Neuronal stem cell (in vitro differentiated cells): ENCODE measurements at regions not wholly inside any gene's neighbourhood (a gene's known extent, or its start where the extent isn't known, plus 50 kb on each side); places are given as distances from the start of the nearest gene placed in this dataset.
"Not testable (repeated sequence)": the region's sequence is repeated elsewhere in the genome, so short reads cannot be mapped to it uniquely, and the experiment has no call there.

Experiments used
- DNase-seq: peaks from one replicate; pipeline ENCODE4 v3.0.0-alpha.2; 2013; ENCODE audit warnings: low spot score
- H2AFZ ChIP-seq: one replicate; pipeline ENCODE4 v1.6.1; 2013; ENCODE audit warnings: mild to moderate bottlenecking, low read length, inconsistent platforms
- H2AK5ac ChIP-seq: 2 replicates; pipeline ENCODE4 v1.6.1; 2013; ENCODE audit warnings: low read depth, mild to moderate bottlenecking, inconsistent platforms, low read length, moderate library complexity, mixed read lengths
- H2BK120ac ChIP-seq: 2 replicates; pipeline ENCODE4 v1.6.1; 2013; ENCODE audit warnings: low read depth, mild to moderate bottlenecking, inconsistent platforms, low read length, moderate library complexity, mixed read lengths
- H2BK12ac ChIP-seq: one replicate; pipeline ENCODE4 v1.6.1; 2013; ENCODE audit warnings: low read length, inconsistent platforms
- H2BK15ac ChIP-seq: 2 replicates; pipeline ENCODE4 v1.6.1; 2013; ENCODE audit warnings: mild to moderate bottlenecking, low read length, inconsistent platforms, mixed read lengths
- H2BK5ac ChIP-seq: one replicate; pipeline ENCODE4 v1.6.1; 2013; ENCODE audit warnings: inconsistent platforms, mild to moderate bottlenecking, low read length, moderate library complexity
- H3K14ac ChIP-seq: one replicate; pipeline ENCODE4 v1.6.1; 2013; ENCODE audit warnings: low read length, inconsistent platforms
- H3K18ac ChIP-seq: 2 replicates; pipeline ENCODE4 v1.6.1; 2013; ENCODE audit warnings: low read length, inconsistent platforms
- H3K23ac ChIP-seq: 2 replicates; pipeline ENCODE4 v1.6.1; 2013; ENCODE audit warnings: low read depth, mild to moderate bottlenecking, mixed read lengths, low read length, inconsistent platforms; ENCODE audit not compliant: poor library complexity
- H3K27ac ChIP-seq: replicated peaks from 3 replicates; pipeline ENCODE4 v1.5.1; 2013; ENCODE audit warnings: low read length, inconsistent platforms
- H3K27me3 ChIP-seq, 3 experiments: 2 replicates each; pipeline ENCODE4 v1.6.1; 2013; ENCODE audit warnings: low read length in 3 of 3, mild to moderate bottlenecking in 2 of 3, inconsistent platforms in 1 of 3, low read depth in 1 of 3, mixed read lengths in 1 of 3, moderate library complexity in 1 of 3; ENCODE audit not compliant: control insufficient read depth in 3 of 3, insufficient read depth in 3 of 3
- H3K36me3 ChIP-seq, 2 donors: replicated peaks in 1 of 2; 2 replicates each; pipeline ENCODE4 v1.6.1; 2013; ENCODE audit warnings: low read length in 2 of 2; ENCODE audit not compliant: control insufficient read depth in 2 of 2, insufficient read depth in 2 of 2
- H3K4ac ChIP-seq: 2 replicates; pipeline ENCODE4 v1.6.1; 2013; ENCODE audit warnings: inconsistent platforms, mild to moderate bottlenecking, low read length, moderate library complexity
- H3K4me1 ChIP-seq, 2 donors: 1 replicate in 1 of 2; 2 replicates in 1 of 2; pipeline ENCODE4 v1.6.1; 2013; ENCODE audit warnings: low read length in 2 of 2, low read depth in 1 of 2; ENCODE audit not compliant: control insufficient read depth in 2 of 2, insufficient read depth in 1 of 2
- H3K4me2 ChIP-seq: one replicate; pipeline ENCODE4 v1.6.1; 2013; ENCODE audit warnings: mild to moderate bottlenecking, low read length, inconsistent platforms; ENCODE audit not compliant: insufficient read depth, poor library complexity, severe bottlenecking
- H3K4me3 ChIP-seq, 2 donors: 2 replicates each; pipeline ENCODE4 v1.5.1; 2013; ENCODE audit warnings: low read length in 2 of 2, mild to moderate bottlenecking in 2 of 2, inconsistent platforms in 1 of 2, moderate library complexity in 1 of 2
- H3K79me1 ChIP-seq: one replicate; pipeline ENCODE4 v1.6.1; 2013; ENCODE audit warnings: low read depth, mild to moderate bottlenecking, inconsistent platforms, low read length, moderate library complexity
- H3K9ac ChIP-seq: one replicate; pipeline ENCODE4 v1.6.1; 2013; ENCODE audit warnings: mild to moderate bottlenecking, low read depth, low read length, inconsistent platforms; ENCODE audit not compliant: poor library complexity
- H3K9me3 ChIP-seq, 2 donors: replicated peaks in 1 of 2; 2 replicates each; pipeline versions ENCODE3 to v1.6.1; 2013; ENCODE audit warnings: low read length in 2 of 2, mild to moderate bottlenecking in 2 of 2, inconsistent platforms in 1 of 2, low read depth in 1 of 2, mixed read lengths in 1 of 2, moderate library complexity in 1 of 2; ENCODE audit not compliant: control insufficient read depth in 2 of 2, insufficient read depth in 1 of 2
- H4K8ac ChIP-seq: one replicate; pipeline ENCODE4 v1.6.1; 2013; ENCODE audit warnings: low read depth, mild to moderate bottlenecking, inconsistent platforms, low read length, moderate library complexity
- H4K91ac ChIP-seq: one replicate; pipeline ENCODE4 v1.6.1; 2013; ENCODE audit warnings: low read length, low read depth, mild to moderate bottlenecking, inconsistent platforms; ENCODE audit not compliant: poor library complexity
- WGBS, 2 donors: extraction: QIAGEN DNeasy Blood & Tissue Kit; methylation state at CpG; one replicate each; pipeline ENCODE4 v1.1.7; 2013; ENCODE audit warnings: missing lambda C conversion rate in 2 of 2, mixed read lengths in 1 of 2; ENCODE audit not compliant: insufficient read length in 2 of 2, insufficient replicate concordance in 1 of 2; ENCODE audit errors: extremely low coverage in 2 of 2; 5-methylcytosine and 5-hydroxymethylcytosine counted together

- not testable (repeated sequence) for H3K18ac ChIP-seq, H3K36me3 ChIP-seq, H4K8ac ChIP-seq, H2AFZ ChIP-seq, H3K4ac ChIP-seq, H3K9ac ChIP-seq, DNase-seq, H4K91ac ChIP-seq, H2BK120ac ChIP-seq, H3K23ac ChIP-seq, H3K4me1 ChIP-seq, H3K4me3 ChIP-seq, H3K4me2 ChIP-seq, H3K79me1 ChIP-seq, H3K27ac ChIP-seq, H3K9me3 ChIP-seq, H2BK5ac ChIP-seq, H2BK12ac ChIP-seq, H3K27me3 ChIP-seq, H3K14ac ChIP-seq, H2AK5ac ChIP-seq, H2BK15ac ChIP-seq
- no CpG with 5 or more reads among the region's 1 CpG for WGBS, 2 donors
These were observed 170.1 kb upstream of the MTMR8 start for GRCh38 chrX:64565348-64565747.

GRCh38 chrX:64549236-64549635 lies 154.0 kb upstream of the MTMR8 start:
- not testable (repeated sequence) for H3K18ac ChIP-seq, H2BK5ac ChIP-seq, H3K4me3 ChIP-seq, H3K14ac ChIP-seq, H3K27me3 ChIP-seq, H3K23ac ChIP-seq, H3K79me1 ChIP-seq, H3K27ac ChIP-seq, H3K4me2 ChIP-seq, DNase-seq, H2BK15ac ChIP-seq, H2BK120ac ChIP-seq, H3K4me1 ChIP-seq, H2BK12ac ChIP-seq, H3K9ac ChIP-seq, H4K8ac ChIP-seq, H4K91ac ChIP-seq, H3K36me3 ChIP-seq, H3K9me3 ChIP-seq, H2AFZ ChIP-seq, H3K4ac ChIP-seq, H2AK5ac ChIP-seq
- whole genome bisulfite sequencing, 2 donors = no CpG with 5 or more reads among the region's 6 CpGs

- no peak overlapping the region for H2BK12ac ChIP-seq
- H3K79me1 ChIP-seq = no peaks in the 10 kb centered on the region
- no peak overlapping the region for H4K91ac ChIP-seq
- H3K9me3 ChIP-seq = no peaks in the 10 kb centered on the region
- H3K27me3 ChIP-seq = no peaks in the 10 kb centered on the region
- H4K8ac ChIP-seq = no peak overlapping the region
- no peak overlapping the region for H2BK120ac ChIP-seq
- no peak overlapping the region for H3K18ac ChIP-seq
- no peak overlapping the region for H3K23ac ChIP-seq
- H3K36me3 ChIP-seq = no peaks in the 10 kb centered on the region
- no peak overlapping the region for H3K9ac ChIP-seq
- H3K4me1 ChIP-seq = no peaks in the 10 kb centered on the region
- H2AK5ac ChIP-seq = no peak overlapping the region
- no peak overlapping the region for H3K4me3 ChIP-seq
- WGBS, 2 donors = no CpG with 5 or more reads among the region's 2 CpGs
- no peak overlapping the region for H3K4me2 ChIP-seq
- no peak overlapping the region for H2BK5ac ChIP-seq
- H3K4ac ChIP-seq = no peak overlapping the region
- H2AFZ ChIP-seq = no peak overlapping the region
- H2BK15ac ChIP-seq = no peak overlapping the region
- no peak overlapping the region for H3K27ac ChIP-seq
- DNase-seq = no peak
- H3K14ac ChIP-seq = no peak overlapping the region
These were observed 141.5 kb upstream of the MTMR8 start for GRCh38 chrX:64536736-64537135.
